OCI-LY3 (cell line): ENCODE measurements at regions not wholly inside any gene's neighbourhood (a gene's known extent, or its start where the extent isn't known, plus 50 kb on each side); places are given as distances from the start of the nearest gene placed in this dataset.
A peak's percentile ranks its signal among the peaks of the same experiment; 100 is the strongest.
"Not testable (repeated sequence)": the region's sequence is repeated elsewhere in the genome, so short reads cannot be mapped to it uniquely, and the experiment has no call there.

ENCODE experiments used
- H2AFZ ChIP-seq: fragments of 200-600, 300-600 bp; shearing (Covaris generic); 2 replicates; pipeline ENCODE4 v1.6.0; 2014; ENCODE audit warnings: antibody characterized with exemption, low read depth, low read length
- H3K27ac ChIP-seq: fragments of 200-600, 300-600 bp; sonication (generic); 2 replicates; pipeline ENCODE4 v1.5.1; 2014; ENCODE audit warnings: mild to moderate bottlenecking, low read length, moderate library complexity, mixed read lengths
- H3K27me3 ChIP-seq: fragments of 200-600, 300-600 bp; sonication (generic); 2 replicates; pipeline ENCODE4 v1.6.1; 2014; ENCODE audit warnings: low read depth, low read length, mixed read lengths
- H3K36me3 ChIP-seq: fragments of 200-600, 300-600 bp; sonication (generic); replicated peaks from 2 replicates; pipeline ENCODE3; 2014; ENCODE audit warnings: low read depth, low read length, mixed read lengths
- H3K4me1 ChIP-seq: fragments of 300-600, 200-600 bp; sonication (generic); 2 replicates; pipeline ENCODE4 v1.6.1; 2014; ENCODE audit warnings: low read length, mixed read lengths
- H3K4me2 ChIP-seq: fragments of 200-600, 300-600 bp; sonication (generic); 2 replicates; pipeline ENCODE4 v1.6.1; 2014; ENCODE audit warnings: low read length, mixed read lengths
- H3K4me3 ChIP-seq: fragments of 300-600, 200-600 bp; sonication (generic); 2 replicates; pipeline ENCODE4 v1.5.1; 2014; ENCODE audit warnings: antibody characterized with exemption, mild to moderate bottlenecking, low read length, moderate library complexity
- H3K79me2 ChIP-seq: fragments of 300-600, 200-600 bp; shearing (Covaris generic); 2 replicates; pipeline ENCODE4 v1.6.1; 2014; ENCODE audit warnings: mild to moderate bottlenecking, low read length, mixed read lengths
- H3K9ac ChIP-seq: fragments of 300-600, 200-600 bp; shearing (Covaris generic); 2 replicates; pipeline ENCODE4 v1.6.0; 2014; ENCODE audit warnings: mild to moderate bottlenecking, low read length, moderate library complexity
- H3K9me3 ChIP-seq: fragments of 200-600, 300-600 bp; shearing (Covaris generic); 2 replicates; pipeline ENCODE4 v1.6.1; 2014; ENCODE audit warnings: low read length, mixed read lengths; ENCODE audit not compliant: insufficient read depth
- H4K20me1 ChIP-seq: fragments of 200-600, 300-600 bp; sonication (generic); 2 replicates; pipeline ENCODE4 v1.6.1; 2016; ENCODE audit warnings: low read length, mixed read lengths; ENCODE audit not compliant: insufficient read depth
- CTCF ChIP-seq: fragments of 200-600, 300-600 bp; sonication (generic); IDR thresholded peaks from 2 replicates; pipeline ENCODE4 v1.5.1; 2014; ENCODE audit warnings: antibody characterized with exemption, low read length, low read depth
- EZH2phosphoT487 ChIP-seq: fragments of 200-600 bp; shearing (Covaris generic); IDR thresholded peaks from 2 replicates; pipeline ENCODE4 v1.6.1; 2018; ENCODE audit warnings: antibody characterized with exemption, mixed run types, low read depth

- no peaks in the 10 kb centered on the region for H4K20me1 ChIP-seq
- H3K9ac ChIP-seq, result no peak overlapping the region
- H3K27ac ChIP-seq, result no peak overlapping the region
- peak overlapping the region; percentile 54; the same call in 1 of the 2 replicates for H2AFZ ChIP-seq
- H3K4me3 ChIP-seq, result no peak overlapping the region
- H3K4me2 ChIP-seq, result no peak overlapping the region
- H3K27me3 ChIP-seq, result no peaks in the 10 kb centered on the region
- no peaks in the 10 kb centered on the region for H3K4me1 ChIP-seq
- H3K79me2 ChIP-seq, result no peaks in the 10 kb centered on the region
- TF ChIP-seq CTCF, result no peak
- TF ChIP-seq EZH2phosphoT487, result no peak
- no peaks in the 10 kb centered on the region for H3K9me3 ChIP-seq
- no peaks in the 10 kb centered on the region for H3K36me3 ChIP-seq
Observed at GRCh38 chr9:22970434-22970975, 523.9 kb downstream of the DMRTA1 start.

GRCh38 chr9:22975951-22976350, 529.3 kb downstream of the DMRTA1 start:
- Histone ChIP-seq H3K9me3 (no peaks in the 10 kb centered on the region), H4K20me1 (no peaks in the 10 kb centered on the region), H3K9ac (no peak overlapping the region), H3K36me3 (no peaks in the 10 kb centered on the region), H3K4me2 (no peak overlapping the region), H3K4me3 (no peak overlapping the region), H2AFZ (no peak overlapping the region), H3K27me3 (no peaks in the 10 kb centered on the region), H3K79me2 (no peaks in the 10 kb centered on the region), H3K4me1 (no peaks in the 10 kb centered on the region), H3K27ac (no peak overlapping the region)
- TF ChIP-seq CTCF (no peak), EZH2phosphoT487 (no peak)

GRCh38 chr9:22976454-22976853, 529.8 kb downstream of the DMRTA1 start:
- Histone ChIP-seq H3K27ac (no peak overlapping the region), H2AFZ (no peak overlapping the region), H3K36me3 (no peaks in the 10 kb centered on the region), H3K4me2 (no peak overlapping the region), H3K9ac (no peak overlapping the region), H3K9me3 (no peaks in the 10 kb centered on the region), H3K27me3 (no peaks in the 10 kb centered on the region), H3K4me3 (no peak overlapping the region), H3K4me1 (no peaks in the 10 kb centered on the region), H4K20me1 (no peaks in the 10 kb centered on the region), H3K79me2 (no peaks in the 10 kb centered on the region)
- no peak for TF ChIP-seq CTCF
- TF ChIP-seq EZH2phosphoT487, result no peak

GRCh38 chr9:22980429-22980828, 533.8 kb downstream of the DMRTA1 start:
- not testable (repeated sequence) for H3K4me3 ChIP-seq, H3K79me2 ChIP-seq, H3K36me3 ChIP-seq, H3K9ac ChIP-seq, H3K27me3 ChIP-seq, H3K4me1 ChIP-seq, H3K9me3 ChIP-seq, H3K4me2 ChIP-seq, H2AFZ ChIP-seq, H4K20me1 ChIP-seq, H3K27ac ChIP-seq

- H3K4me2 ChIP-seq, result no peak overlapping the region
- no peak overlapping the region for H2AFZ ChIP-seq
- no peaks in the 10 kb centered on the region for H4K20me1 ChIP-seq
- no peak overlapping the region for H3K9ac ChIP-seq
- H3K36me3 ChIP-seq, result no peaks in the 10 kb centered on the region
- H3K27ac ChIP-seq, result no peak overlapping the region
- peaks cover 3% of the 10 kb centered on the region; the same call in 1 of the 2 replicates for H3K4me1 ChIP-seq
- TF ChIP-seq CTCF (no peak), EZH2phosphoT487 (no peak)
- no peaks in the 10 kb centered on the region for H3K9me3 ChIP-seq
- H3K4me3 ChIP-seq, result no peak overlapping the region
- no peaks in the 10 kb centered on the region for H3K27me3 ChIP-seq
- H3K79me2 ChIP-seq, result no peaks in the 10 kb centered on the region
Observed at GRCh38 chr9:22986556-22986955, 539.9 kb downstream of the DMRTA1 start.
